Chondrocyte (in vitro differentiated cells): ENCODE measurements at regions not wholly inside any gene's neighbourhood (a gene's known extent, or its start where the extent isn't known, plus 50 kb on each side); places are given as distances from the start of the nearest gene placed in this dataset.
A peak's percentile ranks its signal among the peaks of the same experiment; 100 is the strongest.

Experiments used
- DNase-seq: peaks from one replicate; pipeline ENCODE4 v3.0.0; 2021; ENCODE audit warnings: mixed read lengths, low spot score
- H3K27ac Mint-ChIP-seq: one replicate; pipeline ENCODE4 v1.8.0; 2021; ENCODE audit warnings: mild to moderate bottlenecking, moderate library complexity, mixed read lengths; ENCODE audit not compliant: unreplicated experiment
- H3K27me3 Mint-ChIP-seq: 2 replicates; pipeline ENCODE4 v1.8.0; 2021; ENCODE audit warnings: low read depth, mixed read lengths
- H3K36me3 Mint-ChIP-seq: 2 replicates; pipeline ENCODE4 v1.8.0; 2021; ENCODE audit warnings: low read depth, mixed read lengths
- H3K4me1 Mint-ChIP-seq: 2 replicates; pipeline ENCODE4 v1.8.0; 2021; ENCODE audit warnings: low read depth, mild to moderate bottlenecking, mixed read lengths
- H3K4me3 Mint-ChIP-seq: one replicate; pipeline ENCODE4 v1.8.0; 2021; ENCODE audit warnings: mild to moderate bottlenecking, moderate library complexity, mixed read lengths; ENCODE audit not compliant: unreplicated experiment
- H3K9me3 Mint-ChIP-seq: 2 replicates; pipeline ENCODE4 v1.8.0; 2021; ENCODE audit warnings: low read depth, mixed read lengths
- CTCF ChIP-seq: fragments of 200-600 bp; sonication (generic); IDR thresholded peaks from 2 replicates; pipeline ENCODE4 v1.5.0; 2021; ENCODE audit warnings: antibody characterized with exemption, mild to moderate bottlenecking, moderate library complexity

- Mint-ChIP-seq H3K27ac (no peak overlapping the region), H3K4me3 (no peak overlapping the region), H3K9me3 (no peaks in the 10 kb centered on the region), H3K4me1 (no peaks in the 10 kb centered on the region), H3K27me3 (peaks cover 24% of the 10 kb centered on the region), H3K36me3 (no peaks in the 10 kb centered on the region)
- TF ChIP-seq CTCF: no peak
- DNase-seq: peak; percentile 84
Measured at GRCh38 chr9:2934883-2935282, 91.0 kb upstream of the PUM3 start.

GRCh38 chr9:2934241-2934650 lies 90.4 kb upstream of the PUM3 start:
- DNase-seq: peak; percentile 63
- Mint-ChIP-seq H3K27me3 (peaks cover 23% of the 10 kb centered on the region), H3K4me3 (no peak overlapping the region), H3K36me3 (no peaks in the 10 kb centered on the region), H3K4me1 (no peaks in the 10 kb centered on the region), H3K9me3 (no peaks in the 10 kb centered on the region), H3K27ac (no peak overlapping the region)
- no peak for TF ChIP-seq CTCF

DNA sequence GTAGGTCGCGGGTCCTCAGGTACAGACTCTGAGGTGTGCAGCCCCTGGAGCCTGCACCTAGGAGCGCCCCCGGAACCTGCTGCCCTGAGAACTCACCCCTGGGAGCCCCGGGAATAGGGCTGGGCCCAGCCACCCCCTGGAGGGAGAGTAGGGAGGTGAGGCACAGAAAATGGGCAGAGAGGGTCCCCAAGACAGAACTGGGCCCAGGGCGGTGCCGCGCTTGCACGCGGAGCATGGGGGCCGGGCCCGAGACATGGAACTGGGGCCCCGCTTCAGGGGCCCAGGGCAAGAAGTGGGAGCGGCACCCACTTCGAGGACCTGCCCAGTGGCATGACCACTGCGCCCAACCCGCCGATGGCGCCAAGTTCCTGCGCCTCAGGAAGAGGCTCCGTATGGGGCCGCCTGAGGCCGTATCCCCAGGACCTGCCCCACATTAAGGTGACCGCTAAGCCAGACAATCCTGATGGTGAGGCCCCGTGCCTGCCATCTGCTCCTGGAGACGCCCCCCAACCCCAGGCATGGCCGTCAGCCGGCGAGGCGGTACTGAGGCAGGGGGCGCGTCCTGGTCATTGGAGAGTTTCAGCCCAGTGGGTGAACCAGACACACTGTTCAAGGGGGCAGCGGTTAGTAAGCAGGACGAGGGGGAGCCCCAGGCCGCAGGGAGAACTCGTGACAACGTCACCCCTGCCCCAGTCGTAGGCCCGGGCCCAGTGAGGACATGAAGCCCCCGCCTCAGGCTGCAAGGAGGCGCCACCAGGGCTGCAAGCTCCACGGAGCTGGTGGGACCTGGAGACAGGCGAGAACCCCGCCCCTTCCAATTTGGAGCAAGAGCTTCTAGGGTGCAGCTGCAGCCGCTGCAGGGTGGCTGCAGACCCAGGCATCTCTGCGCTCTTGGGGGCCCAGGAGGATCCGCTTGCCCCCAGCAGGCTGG lies 89.5 kb upstream of the PUM3 start:
- Mint-ChIP-seq H3K27me3 (peaks cover 23% of the 10 kb centered on the region), H3K27ac (no peak overlapping the region), H3K9me3 (no peaks in the 10 kb centered on the region), H3K4me1 (no peaks in the 10 kb centered on the region), H3K36me3 (no peaks in the 10 kb centered on the region), H3K4me3 (no peak overlapping the region)
- peak; percentile 81 for DNase-seq
- no peak for TF ChIP-seq CTCF

DNA sequence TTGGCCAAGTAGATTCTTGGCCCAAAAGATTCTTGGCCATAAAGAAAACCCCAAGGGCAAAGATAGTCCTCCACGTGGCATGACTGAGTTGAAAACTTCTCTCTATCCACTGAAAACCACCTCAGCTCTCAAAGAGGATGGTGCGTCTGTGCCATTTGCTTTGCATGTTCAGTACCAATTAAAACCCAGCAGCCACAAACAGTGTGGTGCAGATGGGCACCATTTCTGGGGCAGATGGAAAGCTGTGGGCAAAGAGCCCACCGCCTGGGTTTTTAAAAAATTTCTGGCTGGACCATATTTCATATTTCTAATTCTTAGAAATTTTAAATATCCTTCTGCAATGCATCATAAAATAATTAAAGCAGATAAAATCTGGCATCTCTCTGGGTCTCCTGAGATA lies 84.5 kb upstream of the PUM3 start:
- Mint-ChIP-seq H3K4me1 (no peaks in the 10 kb centered on the region), H3K36me3 (no peaks in the 10 kb centered on the region), H3K9me3 (peaks cover 8% of the 10 kb centered on the region), H3K27ac (no peak overlapping the region), H3K27me3 (peaks cover 26% of the 10 kb centered on the region), H3K4me3 (no peak overlapping the region)
- no peak for DNase-seq
- TF ChIP-seq CTCF: no peak

GRCh38 chr9:2925016-2925415 lies 81.1 kb upstream of the PUM3 start:
- no peak for TF ChIP-seq CTCF
- H3K4me1 Mint-ChIP-seq: peaks cover 3% of the 10 kb centered on the region
- no peak overlapping the region for H3K27ac Mint-ChIP-seq
- H3K36me3 Mint-ChIP-seq: no peaks in the 10 kb centered on the region
- no peak for DNase-seq
- no peak overlapping the region for H3K4me3 Mint-ChIP-seq
- peaks cover 8% of the 10 kb centered on the region for H3K9me3 Mint-ChIP-seq
- peaks cover 26% of the 10 kb centered on the region for H3K27me3 Mint-ChIP-seq
